ENCODE measurements at regions not wholly inside any gene's neighbourhood (a gene's known extent, or its start where the extent isn't known, plus 50 kb on each side); places are given as distances from the start of the nearest gene placed in this dataset.

DNA sequence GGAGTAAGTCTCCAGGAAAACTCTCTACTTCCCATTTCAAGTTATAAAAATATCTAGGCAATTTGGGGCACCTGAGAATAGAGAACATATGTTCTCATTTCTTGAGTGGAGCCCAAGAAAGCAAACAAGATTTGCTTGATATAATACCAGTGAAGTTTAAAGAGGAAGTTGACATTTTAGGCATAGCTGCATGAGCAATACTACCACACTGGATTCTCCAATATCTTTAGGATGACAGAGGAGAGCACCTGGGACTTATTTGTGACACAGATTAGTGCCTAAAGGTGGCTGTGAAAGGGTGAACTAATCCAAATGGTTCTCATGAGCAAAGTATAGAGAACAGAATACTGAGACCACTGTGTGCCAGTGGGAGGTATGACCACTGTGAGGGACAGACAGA, 423.5 kb upstream of the RIOK2 start:
- DNase-seq = no peak

DNA sequence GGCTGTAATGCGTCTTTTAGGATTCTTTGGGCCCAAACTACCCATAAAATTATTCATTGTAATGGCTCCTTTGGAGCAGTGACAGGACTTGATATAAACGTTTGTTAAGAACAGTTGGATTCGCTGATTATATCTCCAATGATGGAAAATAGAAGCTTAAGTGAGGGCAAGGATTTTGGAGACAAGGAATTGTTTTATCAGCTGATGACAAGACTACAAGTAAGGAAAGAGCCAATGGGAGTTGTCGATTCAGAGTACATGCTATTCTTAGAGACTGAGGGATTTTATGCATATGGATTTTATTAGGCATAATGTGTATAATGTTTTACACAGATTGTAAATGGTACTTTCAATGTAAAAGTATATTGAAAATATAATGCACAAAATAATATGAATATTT, 425.5 kb upstream of the RIOK2 start:
- no peak for DNase-seq

DNA sequence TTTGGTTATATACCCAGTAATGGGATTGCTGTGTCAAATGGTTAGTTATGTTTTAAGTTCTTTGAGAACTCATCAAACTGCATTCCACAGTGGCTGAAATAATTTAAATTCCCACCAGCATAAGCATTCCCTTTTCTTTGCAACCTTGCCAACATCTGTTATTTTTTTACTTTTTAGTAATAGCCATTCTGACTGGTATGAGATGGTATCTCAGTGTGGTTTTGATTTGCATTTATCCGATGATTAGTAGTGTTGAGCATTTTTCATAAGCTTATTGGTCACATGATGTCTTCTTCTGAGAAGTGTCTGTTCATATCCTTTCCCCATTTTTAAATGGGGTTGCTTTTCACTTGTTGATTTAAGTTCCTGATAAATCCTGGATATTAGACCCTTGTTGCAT, 435.7 kb upstream of the RIOK2 start:
- no peak for DNase-seq

DNA sequence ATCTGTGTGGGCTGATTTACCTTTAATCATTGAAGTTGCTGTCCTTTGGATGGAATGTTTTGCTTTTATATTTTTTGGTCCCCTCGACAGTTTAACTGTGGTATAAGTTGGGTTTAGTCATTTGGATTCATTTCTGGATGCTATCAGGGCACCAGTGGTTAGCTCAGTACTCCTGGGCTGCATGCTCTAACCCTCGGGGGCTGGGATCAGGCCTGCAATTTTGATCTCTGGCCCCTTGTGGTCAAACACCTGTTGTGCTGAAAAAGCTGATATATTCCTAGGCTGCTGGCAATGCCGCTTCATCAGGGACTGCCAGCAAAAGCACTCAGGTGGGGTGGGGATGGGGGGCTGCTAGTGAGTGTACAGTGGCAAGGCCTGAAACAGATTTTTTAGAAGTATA, 440.4 kb upstream of the RIOK2 start:
- no peak for DNase-seq

DNA sequence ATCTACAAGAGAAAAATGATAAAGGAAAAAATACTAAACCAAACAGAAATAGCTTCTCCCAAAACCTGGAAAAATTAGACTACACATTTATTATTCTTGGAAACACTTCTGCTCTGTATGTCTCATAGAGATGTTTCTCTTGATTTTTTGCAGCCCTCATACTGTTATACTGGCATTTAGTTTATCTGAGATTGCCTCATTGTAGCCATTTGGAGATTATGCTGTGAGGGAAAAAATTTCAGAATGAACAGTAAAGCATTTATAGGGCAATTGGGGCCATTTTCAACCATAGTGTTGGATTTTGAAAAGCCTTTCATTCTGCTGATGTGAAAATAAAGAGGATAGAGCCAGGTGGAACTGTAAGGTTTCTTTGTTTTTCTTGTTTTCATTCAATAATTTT, 441.8 kb upstream of the RIOK2 start:
- DNase-seq = no peak

DNA sequence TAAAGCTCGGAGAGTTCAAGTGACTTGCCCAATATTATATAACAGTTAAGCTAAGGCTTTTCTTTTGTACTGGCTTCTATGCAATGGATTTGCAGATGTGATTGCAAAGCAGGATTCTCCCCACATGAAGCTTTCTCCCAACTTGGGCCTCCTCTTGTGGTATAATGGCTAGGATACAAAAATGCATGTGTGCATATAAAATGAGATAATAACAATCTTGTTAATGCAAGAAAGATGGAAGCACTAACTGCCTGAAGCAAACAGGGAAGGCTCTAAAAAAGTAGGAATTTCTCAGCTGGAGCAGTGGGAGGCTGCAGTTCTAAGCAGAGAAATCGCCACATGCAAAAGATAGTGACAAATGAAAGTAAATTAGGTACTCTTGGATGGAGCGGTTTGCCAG, 444.2 kb upstream of the RIOK2 start:
- no peak for DNase-seq

DNA sequence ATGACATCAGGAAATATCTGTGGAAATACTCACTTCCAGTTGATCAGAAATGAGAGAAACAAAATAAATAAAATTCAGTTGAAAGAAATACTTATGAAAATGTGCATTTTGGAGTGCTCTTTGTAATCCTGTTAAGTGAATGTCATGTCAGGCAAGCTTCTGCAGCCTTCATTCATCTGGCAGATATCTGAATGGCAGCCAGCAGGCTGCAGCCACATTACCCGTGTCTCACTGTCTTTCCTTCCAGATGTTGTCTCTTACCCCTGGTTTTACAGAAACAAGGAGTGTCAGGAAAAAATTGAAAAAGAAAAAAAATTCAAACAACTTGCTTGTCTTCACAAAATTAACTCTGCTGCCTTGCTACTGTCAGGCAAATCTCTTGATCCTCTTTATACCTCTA, 445.0 kb upstream of the RIOK2 start:
- no peak for DNase-seq

DNA sequence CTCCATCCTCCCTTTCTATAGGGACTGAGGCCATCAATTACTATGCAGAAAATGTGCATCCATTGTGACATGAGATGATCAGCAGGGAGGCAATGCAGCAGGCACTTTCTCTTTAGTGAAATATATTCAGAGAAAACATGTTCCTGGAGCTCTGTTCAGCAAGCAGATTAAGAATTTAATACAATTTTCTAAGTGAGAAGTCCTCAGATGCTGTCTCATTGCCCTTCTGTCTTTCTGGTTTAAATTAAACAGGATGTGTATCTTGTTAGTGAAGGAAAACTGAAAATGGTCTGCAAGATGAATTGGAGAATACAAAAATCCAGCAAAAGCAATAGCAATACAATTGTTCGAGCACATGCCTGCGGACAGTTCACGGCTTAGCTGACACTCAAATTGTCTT, 445.8 kb upstream of the RIOK2 start:
- no peak for DNase-seq

DNA sequence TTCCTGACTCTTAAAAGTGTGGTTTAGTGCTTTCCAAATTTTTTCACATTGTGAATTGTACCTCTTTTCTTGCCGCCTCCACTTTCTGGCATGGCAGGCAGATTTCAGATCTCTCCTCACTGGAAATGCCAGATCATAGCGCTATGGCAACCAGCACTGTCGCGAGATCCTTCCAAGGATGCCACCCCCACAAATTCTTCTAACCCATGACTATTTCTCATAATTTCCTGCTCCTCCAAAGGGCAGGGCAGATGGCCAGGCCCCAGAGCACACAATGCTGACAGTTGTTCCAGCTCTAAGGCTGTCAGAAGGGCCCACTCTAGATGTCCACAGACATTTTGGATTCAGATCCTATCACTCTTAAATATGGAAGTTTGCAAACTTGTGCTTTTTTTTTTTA, 446.2 kb upstream of the RIOK2 start:
- no peak for DNase-seq

DNA sequence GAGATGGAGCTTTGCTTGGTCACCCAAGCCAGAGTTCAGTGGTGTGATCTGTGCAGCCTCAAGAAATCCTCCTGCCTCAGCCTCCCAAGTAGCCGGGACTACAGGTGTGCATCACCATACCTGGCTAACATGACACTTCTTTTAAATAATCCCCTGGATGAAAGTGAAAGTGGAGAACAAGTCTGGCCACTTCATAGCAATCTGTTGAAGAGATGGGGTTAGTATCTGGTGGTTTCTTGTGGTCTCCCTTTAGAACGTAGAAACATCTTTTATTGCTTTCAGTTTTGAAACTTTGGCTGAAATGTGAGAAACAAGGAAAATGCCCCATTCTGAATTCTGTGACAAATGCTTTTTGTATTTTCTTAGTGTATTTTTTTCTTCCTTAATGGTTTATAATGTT, 452.5 kb upstream of the RIOK2 start:
- DNase-seq = no peak

DNA sequence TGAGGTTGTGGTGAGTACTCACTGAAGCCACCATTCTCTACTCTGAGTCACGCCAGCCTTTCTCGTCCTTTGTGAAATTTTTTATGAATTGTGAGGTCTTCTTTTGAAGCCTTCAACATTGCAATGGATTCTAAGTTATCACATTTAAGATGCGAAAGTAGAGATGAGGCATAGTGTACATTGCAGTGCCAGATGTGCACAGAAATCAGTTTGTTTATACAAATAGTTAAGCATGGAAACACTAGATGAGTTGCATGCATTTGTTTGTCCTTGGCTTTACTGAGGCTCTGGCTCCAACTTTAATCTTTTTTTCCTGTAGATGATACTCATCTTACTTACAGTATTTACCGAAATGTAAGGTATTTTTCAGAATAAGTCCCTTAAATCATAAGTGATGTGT, 453.7 kb upstream of the RIOK2 start:
- DNase-seq = no peak

DNA sequence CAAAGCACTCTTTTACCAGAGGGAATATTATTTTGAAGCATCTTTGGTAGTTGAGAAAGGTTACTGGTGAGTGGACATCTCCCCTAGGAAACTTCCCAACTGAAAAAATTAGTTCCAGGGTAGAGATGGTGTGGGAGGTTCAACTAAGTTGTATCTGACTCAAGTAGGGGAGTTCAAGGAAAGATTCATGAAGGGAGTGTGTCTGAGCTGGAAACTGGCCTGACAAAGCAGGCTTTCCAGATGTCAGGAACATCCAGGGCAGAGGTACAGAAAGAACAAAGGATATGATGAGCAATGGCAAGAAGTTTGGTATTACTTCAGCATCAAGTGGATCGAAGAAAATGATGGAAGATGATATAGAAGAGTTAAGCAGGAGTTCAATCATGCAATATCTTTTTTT, 458.0 kb upstream of the RIOK2 start:
- no peak for DNase-seq

DNA sequence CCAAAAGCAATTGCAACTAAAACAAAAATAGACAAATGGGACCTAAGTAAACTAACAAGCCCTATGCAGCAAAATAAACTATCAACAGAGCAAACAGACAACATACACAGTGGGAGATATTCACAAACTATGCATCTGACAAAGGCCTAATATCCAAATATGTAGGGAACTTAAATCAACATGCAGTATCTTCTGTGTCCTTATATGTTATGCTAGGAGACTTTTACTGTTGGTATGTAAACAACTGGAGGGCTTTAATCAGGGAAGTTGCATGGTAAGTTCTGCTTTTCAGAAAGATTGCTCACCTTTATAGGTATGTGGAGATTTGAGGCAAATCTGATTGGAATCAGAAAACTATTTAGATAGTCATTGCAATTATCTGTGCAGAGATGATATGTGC, 461.2 kb upstream of the RIOK2 start:
- no peak for DNase-seq

DNA sequence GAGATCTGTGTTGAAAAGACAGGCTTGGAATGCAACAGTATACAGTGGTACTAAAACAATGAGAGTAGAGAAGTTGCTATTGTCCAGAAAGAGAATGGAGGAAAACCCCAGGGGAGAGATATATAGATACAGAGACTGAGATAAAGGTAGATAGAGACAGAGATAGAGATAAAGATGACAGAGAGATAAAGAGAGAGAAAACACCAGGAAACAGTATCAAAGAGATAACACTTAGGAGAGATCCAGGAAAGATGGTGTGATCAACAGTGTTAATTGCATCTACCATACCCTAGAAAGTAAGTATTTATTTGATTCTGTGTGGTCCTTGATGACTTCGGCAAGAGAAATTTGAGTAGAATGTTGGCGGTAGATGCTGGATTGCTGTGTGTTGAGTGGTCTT, 461.8 kb upstream of the RIOK2 start:
- DNase-seq = no peak

DNA sequence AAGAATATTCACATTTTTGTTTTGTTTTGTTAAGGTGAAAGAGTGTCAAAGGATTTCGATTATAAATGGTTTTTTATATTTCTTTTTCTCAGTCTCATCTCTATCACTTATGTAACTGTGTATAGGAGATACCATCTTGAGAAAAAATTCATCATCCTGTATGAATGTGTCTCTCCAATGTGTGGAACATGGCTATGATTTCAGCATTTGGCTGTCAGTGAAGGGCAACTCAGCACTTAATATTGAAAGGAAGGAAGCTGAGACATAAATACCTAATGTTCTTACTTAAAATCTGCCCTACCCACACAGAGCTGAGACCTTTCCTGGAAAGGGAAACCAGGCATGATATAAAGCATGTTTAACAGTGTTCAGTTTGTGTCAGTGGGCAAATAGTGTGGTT, 474.2 kb upstream of the RIOK2 start:
- no peak for DNase-seq

DNA sequence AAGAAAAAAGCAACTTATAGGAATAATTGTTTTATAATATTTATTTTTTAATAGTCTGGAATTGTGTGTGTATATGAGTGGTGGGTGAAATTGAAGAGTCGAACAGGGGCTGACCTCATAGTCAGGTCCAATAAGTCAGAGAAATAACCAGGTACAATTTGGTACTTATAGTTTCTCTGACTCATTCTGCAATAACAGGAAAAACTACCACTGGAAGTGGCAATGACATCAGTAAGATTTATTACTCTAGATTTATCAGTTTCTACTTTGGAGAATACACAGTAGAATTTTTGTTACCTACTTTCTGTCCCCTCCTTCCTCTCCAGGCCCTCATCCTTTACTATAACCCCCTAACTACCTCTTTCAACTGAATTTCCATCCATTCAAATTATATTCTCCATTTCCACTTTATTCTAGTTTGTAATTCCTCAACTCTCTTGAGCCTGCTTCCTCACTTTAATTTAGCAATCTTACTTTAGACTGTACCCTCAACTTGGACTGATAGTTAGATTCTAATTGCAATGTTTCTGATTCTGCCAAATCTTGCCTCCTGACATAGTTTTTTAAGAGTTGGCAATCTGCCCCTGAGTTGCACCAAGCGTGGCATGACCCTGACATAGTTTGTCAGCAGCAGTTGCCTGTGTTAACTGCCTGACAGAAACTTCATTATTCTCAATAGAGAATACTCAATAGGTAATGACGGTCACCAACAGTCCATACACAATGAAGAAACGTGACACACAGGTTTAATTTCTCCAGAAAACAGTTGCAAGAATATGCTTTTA, 475.3 kb upstream of the RIOK2 start:
- DNase-seq = no peak

DNA sequence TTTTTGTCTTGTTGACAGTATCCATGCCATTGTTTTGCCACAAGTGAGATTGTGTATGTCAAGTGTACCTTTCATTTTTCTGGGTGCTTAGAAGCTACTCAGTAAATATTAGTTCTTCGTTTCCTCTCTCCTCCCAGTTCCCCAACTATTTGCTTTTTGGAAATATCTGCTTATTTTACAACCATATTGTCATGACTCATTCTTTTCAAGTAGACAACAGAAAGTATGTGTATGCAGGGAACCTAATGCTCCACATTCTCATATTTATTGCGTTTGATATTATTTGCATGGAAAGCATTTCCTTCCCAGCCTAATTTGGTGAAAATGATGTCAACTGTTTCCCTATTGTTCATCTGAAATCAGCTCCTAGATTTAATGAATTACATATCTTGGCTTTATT, 483.7 kb upstream of the RIOK2 start:
- DNase-seq = no peak

DNA sequence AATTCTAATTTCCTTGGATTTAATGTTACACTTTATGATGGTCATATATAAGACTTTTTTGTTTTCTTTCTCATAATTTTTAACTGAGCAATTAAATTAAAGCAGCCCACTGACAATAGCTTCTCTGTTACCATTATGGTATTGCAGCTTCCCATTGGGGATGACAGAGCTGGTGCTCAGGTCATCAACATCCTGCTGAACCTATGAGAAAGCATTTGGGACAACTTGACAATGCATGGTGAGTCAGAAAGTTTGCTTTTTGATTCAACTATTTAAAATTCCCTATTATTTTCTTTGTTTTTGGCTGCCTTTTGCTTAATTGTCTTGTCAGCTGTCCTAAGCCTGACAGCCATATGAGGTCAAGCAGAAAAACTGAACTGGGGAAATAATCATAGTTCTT, 487.4 kb upstream of the RIOK2 start:
- no peak for DNase-seq

DNA sequence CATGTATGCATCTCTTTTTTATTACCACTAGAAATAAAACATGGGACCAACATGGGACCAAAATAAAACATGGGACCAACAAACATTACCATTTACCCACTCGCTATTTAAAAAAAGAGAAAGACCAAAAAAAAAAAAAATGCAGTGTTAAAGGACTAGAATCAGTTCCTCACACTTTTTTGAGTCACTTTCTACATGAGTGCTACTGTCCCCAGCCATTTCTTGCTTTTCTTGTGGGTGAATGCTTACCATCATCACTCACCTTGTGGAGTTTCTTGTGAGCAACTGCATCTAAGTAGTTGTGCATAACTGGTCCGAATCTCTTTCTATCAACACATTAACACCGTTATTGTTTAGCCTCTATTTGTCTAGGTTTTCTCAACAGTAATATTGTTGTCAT, 493.6 kb upstream of the RIOK2 start:
- DNase-seq = no peak

DNA sequence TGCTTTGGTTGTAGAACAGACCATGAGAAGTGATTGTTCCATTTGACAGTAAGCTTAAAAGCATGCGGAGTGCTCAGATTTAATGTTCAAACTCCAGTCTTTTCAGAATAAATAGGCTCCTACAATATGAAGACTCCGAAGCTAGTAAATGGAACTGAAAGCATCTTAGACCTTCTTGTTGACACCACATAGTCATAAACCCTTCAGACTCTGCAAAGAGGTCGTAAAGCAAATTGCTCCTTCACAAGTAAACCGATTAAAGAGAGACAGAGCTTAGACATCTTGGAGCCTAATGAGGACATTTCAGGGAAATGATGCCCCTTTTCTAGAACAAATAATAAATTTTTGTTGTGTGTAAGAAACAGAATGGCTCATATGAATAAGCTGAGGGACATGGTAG, 511.0 kb upstream of the RIOK2 start:
- no peak for DNase-seq

DNA sequence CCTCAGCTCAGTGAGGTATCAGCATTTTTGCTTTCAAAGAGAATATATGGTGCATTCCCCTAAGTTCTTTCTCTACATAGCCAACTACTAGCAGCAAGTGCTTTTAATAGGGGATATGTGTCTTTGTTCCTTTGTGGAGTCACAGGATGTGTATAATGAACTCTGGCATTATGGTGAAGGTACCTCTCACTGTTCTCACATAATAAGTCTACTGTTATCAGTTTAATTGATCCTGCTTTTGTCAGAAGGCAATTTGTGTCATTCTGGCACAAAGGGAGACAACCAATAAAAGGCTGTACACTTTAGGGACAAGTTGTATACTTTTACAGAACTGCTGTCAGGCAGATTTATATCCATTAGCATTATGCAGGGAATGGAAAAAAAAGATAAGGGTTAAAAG, 531.4 kb upstream of the RIOK2 start:
- DNase-seq = no peak

DNA sequence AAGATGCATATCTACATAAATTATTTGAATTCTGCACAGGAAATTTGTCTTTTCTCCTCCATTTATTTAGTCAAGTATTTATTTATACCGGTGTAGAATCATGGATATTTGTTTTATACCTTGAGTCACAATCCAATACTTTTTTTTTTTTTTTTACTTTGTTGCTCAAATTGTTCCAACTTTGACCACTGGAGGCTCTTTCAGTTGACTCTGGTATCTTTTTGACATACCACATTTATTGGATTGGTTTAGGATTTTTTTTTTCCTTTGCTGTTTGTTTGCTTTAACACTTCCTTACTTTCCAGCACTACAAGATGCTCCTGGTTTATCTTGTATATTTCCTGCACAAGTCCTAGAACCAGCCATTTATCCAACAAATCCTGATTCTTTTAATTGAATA, 543.1 kb upstream of the RIOK2 start:
- no peak for DNase-seq

DNA sequence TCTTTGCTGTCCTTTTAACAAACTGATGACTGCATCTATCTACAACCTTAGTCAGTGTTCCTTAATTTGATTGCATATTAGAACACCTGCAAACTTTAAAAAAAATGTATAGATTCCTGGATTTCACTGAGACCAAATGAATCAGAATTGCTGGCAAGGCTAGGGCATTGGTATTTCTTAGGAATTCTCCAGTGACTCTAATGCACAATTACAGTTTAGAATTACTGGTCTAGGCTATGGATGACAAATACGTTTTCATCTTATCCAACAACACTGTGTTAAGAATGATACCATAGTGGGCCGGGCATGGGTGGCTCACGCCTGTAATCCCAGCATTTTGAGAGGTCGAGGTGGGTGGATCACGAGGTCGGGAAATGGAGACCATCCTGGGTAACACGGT, 545.9 kb upstream of the RIOK2 start:
- DNase-seq = no peak

DNA sequence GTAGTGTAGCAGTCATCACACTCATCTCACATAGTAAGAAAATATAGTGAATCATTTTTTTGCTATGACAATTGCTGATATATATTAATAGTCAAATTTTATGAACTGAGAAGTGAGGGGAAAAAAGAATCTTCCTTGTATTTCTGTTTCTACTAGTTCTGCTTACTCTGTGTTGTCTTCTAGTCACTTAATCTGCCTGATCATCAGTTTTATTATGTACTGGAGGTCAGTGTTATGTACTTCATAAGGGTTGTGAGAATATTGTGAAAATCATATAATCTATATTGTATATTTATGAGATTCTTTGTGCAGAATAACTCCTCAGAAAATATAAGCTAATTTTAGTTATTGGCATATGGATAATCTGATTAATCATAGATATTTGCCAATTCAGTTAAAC, 546.9 kb upstream of the RIOK2 start:
- no peak for DNase-seq

DNA sequence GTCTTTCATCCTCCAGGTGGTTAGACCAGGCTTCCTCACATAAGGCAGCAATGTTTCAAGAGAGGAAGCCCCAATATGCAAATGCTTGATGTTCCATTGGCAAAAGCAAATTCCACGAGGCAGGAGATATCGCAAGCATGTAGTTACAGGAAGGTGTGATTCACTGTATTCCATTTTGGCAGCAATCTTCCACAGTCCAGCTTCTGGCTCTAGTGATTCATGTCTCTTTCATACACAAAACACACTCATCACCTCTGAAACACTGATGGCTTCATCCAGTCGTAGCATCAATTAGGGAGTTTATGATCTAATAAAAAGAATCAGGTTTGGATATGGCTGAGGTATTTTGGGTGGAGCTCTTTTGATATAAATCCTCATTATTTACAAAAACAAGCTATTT, 552.2 kb upstream of the RIOK2 start:
- no peak for DNase-seq

DNA sequence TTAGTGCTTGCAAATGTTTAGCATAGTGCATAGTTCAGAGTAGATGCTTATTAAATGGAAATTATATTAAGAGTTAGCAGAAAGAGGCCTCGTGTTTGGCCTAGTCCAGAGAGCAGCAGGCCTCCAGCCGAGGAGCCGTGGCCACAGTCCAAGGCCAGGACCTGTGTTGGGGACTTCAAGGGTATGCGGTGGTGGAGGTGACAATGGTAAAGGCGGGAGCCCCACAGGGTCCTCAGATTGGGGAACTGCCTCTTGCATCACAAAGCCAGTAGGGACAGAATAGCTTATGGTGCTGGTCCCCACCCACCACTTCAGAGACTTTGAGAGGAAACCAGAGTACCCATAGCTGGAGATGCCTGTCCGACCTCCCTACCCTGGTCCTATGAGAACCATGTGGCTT, 554.6 kb upstream of the RIOK2 start:
- DNase-seq = no peak
